Gastrocnemius medialis (tissue), 4 donors: ENCODE measurements at regions not wholly inside any gene's neighbourhood (a gene's known extent, or its start where the extent isn't known, plus 50 kb on each side); places are given as distances from the start of the nearest gene placed in this dataset.
A peak's percentile ranks its signal among the peaks of the same experiment; 100 is the strongest.

Source experiments
- ATAC-seq, 2 donors: fragments of 150-250 bp; one replicate each; pipeline ENCODE4 v1.9.1; 2016
- DNase-seq, 2 donors: peaks; one replicate each; pipeline ENCODE4 v3.0.0-alpha.2; 2019
- H3K27ac ChIP-seq, 4 donors: fragments of 200-600 bp; sonication (generic); 1 replicate in 1 of 4; 2 replicates in 3 of 4; pipeline ENCODE4 v1.5.1; 2016 to 2018; ENCODE audit warnings: mild to moderate bottlenecking in 2 of 4, moderate library complexity in 1 of 4
- H3K27me3 ChIP-seq, 3 donors: fragments of 200-600 bp; sonication (generic) in 2 of 3; 1 replicate in 1 of 3; 2 replicates in 2 of 3; pipeline versions ENCODE4 v1.5.1 to v1.6.0; 2016 to 2019; ENCODE audit warnings: mild to moderate bottlenecking in 1 of 3, moderate library complexity in 1 of 3
- H3K36me3 ChIP-seq, 2 donors: fragments of 200-600 bp; sonication (generic) in 1 of 2; one replicate each; pipeline ENCODE4 v1.5.1; 2017 to 2018
- H3K4me1 ChIP-seq, 2 donors: fragments of 200-600 bp; sonication (generic) in 1 of 2; one replicate each; pipeline ENCODE4 v1.5.1; 2016 to 2017; ENCODE audit warnings: mild to moderate bottlenecking in 2 of 2
- H3K4me3 ChIP-seq, 4 donors: fragments of 200-600 bp; sonication (generic) in 3 of 4; 1 replicate in 1 of 4; 2 replicates in 3 of 4; pipeline ENCODE4 v1.5.1; 2016 to 2019; ENCODE audit warnings: mild to moderate bottlenecking in 2 of 4
- H3K9me3 ChIP-seq, 3 donors: fragments of 200-600 bp; sonication (generic) in 2 of 3; 1 replicate in 1 of 3; 2 replicates in 2 of 3; pipeline ENCODE4 v1.5.1; 2016 to 2019
- POLR2A ChIP-seq, 2 donors: fragments of 450-650 bp; IDR thresholded peaks; one replicate each; pipeline ENCODE4 v1.6.1; 2017; ENCODE audit warnings: antibody characterized with exemption in 2 of 2, mild to moderate bottlenecking in 2 of 2, moderate library complexity in 2 of 2
- in situ Hi-C, 4 donors: fragments of 200-750 bp; cut with MboI; loops; one replicate each; pipeline versions ENCODE4 v1.15.0 to v1.8.0; 2017; ENCODE audit warnings: low sequenced_read_pairs in 4 of 4
- intact Hi-C: fragments of 100-400 bp; cut with DNase I; formaldehyde crosslinking; loops from one replicate; pipeline ENCODE4 v1.15.1; 2023; ENCODE audit warnings: low total_unique reads
- TF ChIP-seq, protein P1 (sequence below), 5 experiments: fragments of 450-650 bp in 3 of 5; fragments of 200-600 bp in 2 of 5; sonication (generic) in 2 of 5; IDR thresholded peaks in 4 of 5; conservative IDR thresholded peaks in 1 of 5; 1 replicate in 4 of 5; 2 replicates in 1 of 5; pipeline ENCODE4 v1.5.1; 2016 to 2019; ENCODE audit warnings: antibody characterized with exemption in 5 of 5, mild to moderate bottlenecking in 3 of 5, moderate library complexity in 3 of 5

DNA sequence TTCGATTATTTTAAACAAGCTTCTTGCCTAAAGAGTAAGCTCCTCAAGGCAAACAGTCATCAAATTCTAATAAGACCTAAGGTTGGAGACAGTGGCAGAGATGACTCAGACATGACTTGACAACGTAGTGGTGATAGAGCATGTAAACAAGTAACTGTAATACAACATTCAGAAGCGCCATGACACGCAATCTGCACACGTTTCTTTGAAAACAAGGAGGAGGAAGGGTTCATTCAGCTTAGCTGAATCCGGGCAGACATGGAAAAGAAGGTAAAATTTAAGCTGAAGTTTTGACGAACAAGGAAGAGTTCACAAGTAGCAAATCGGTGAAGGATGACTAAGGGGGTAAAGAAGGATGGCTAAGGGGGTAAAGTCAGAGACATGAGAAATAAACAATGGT, 152.4 kb upstream of the ZC3H12C start:
- Histone ChIP-seq H3K4me1 (peaks cover 0 to 5% of the 10 kb centered on the region in 2 donors), H3K27me3 (no peaks in the 10 kb centered on the region), H3K36me3 (no peaks in the 10 kb centered on the region), H3K27ac (no peak overlapping the region), H3K9me3 (no peaks in the 10 kb centered on the region), H3K4me3 (no peak overlapping the region)
- ATAC-seq (no peak), DNase-seq (no peak)
- TF ChIP-seq POLR2A (IDR thresholded peaks at IDR 0.05) = no peak
- TF ChIP-seq, protein P1, sequence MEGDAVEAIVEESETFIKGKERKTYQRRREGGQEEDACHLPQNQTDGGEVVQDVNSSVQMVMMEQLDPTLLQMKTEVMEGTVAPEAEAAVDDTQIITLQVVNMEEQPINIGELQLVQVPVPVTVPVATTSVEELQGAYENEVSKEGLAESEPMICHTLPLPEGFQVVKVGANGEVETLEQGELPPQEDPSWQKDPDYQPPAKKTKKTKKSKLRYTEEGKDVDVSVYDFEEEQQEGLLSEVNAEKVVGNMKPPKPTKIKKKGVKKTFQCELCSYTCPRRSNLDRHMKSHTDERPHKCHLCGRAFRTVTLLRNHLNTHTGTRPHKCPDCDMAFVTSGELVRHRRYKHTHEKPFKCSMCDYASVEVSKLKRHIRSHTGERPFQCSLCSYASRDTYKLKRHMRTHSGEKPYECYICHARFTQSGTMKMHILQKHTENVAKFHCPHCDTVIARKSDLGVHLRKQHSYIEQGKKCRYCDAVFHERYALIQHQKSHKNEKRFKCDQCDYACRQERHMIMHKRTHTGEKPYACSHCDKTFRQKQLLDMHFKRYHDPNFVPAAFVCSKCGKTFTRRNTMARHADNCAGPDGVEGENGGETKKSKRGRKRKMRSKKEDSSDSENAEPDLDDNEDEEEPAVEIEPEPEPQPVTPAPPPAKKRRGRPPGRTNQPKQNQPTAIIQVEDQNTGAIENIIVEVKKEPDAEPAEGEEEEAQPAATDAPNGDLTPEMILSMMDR (IDR thresholded peaks at IDR 0.05 in 4 of 5, conservative IDR thresholded peaks at IDR 0.05 in 1 of 5) = no peak
- in situ Hi-C loops (loop anchor here (10.0 to 25.0 kb wide), 6 partner anchors 154 to 1254 kb away; partner anchors contain the start of gene ZC3H12C (in 1 of the 4)), intact Hi-C loops (loop anchor here (10.0 kb wide), 2 partner anchors 234 to 494 kb away; no protein-coding TSS in a partner anchor)

DNA sequence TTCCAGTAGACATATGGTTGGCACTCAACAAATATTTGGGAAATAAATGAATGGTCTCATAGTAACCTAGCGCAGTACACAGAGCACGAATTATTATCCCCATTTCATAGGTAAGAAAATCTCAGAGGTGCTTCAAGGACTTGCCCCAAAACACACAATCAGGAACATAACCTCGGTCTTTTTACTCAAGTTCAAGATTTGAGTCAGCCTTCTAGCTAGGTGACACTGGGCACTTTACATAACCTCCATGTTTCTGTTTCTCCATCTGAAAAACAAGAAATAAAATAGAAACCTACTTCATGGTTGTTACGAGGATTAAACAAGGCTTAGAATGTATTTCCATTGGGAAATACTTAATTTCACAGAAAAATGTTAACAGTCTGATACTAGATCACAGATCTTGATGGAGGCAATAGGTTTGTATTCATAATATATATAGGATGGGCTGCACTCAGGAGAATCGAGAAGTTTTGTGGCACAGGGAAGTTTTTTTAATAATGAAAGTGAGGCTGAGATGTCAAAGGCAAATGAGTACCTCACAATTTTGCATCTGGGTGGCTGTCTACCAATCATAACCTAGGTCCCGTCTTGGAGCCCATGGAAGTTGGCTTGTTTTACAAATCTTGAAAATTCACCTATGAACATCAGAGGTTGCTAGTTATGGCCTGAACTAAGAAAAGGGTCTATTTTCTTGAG, 147.4 kb upstream of the ZC3H12C start:
- Histone ChIP-seq H3K27ac (peak overlapping the region in 3 of 4 donors; percentile 64 to 70 (median 65)), H3K27me3 (no peaks in the 10 kb centered on the region), H3K9me3 (no peaks in the 10 kb centered on the region), H3K4me1 (peaks cover 6 to 8% of the 10 kb centered on the region in 2 donors), H3K36me3 (no peaks in the 10 kb centered on the region), H3K4me3 (peak overlapping the region in 1 of 4 donors; percentile 34)
- DNase-seq (no peak), ATAC-seq (peak in 1 of 2 donors; percentile 34)
- TF ChIP-seq, protein P1 (IDR thresholded peaks at IDR 0.05 in 4 of 5, conservative IDR thresholded peaks at IDR 0.05 in 1 of 5) = no peak
- no peak for TF ChIP-seq POLR2A (IDR thresholded peaks at IDR 0.05)
- in situ Hi-C loops (loop anchor here (10.0 to 25.0 kb wide), 6 partner anchors 149 to 1258 kb away; partner anchors contain the start of gene ZC3H12C (in 1 of the 4)), intact Hi-C loops (loop anchor here (1.0 to 10.0 kb wide), 7 partner anchors 55 to 489 kb away; partner anchors contain the start of genes RDX and ZC3H12C)

DNA sequence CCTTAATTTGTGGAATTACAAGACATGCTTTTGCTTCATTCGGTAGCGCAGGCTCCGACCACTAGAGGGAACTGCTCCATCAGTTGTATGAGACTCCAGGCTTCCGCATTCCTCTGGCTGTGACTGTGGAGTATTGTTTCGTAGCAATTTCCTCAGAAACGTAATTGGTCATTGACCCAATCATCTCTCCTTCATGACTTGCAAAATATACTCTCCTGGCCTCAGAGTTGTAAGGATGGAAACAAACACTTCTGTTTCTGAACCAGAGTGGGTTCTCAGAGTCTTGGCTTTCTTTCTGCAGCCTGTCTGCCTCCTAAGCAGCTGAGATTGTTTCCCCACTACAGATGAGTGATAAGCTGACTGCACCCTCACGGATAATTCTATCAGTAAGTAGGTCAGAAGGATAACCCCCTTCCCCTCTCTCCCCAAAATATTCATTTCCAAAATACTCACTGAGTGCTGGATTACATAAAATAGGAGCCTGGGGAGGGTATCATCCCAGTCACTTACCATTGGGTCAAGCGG, 146.8 kb upstream of the ZC3H12C start:
- intact Hi-C loops (loop anchor here (1.0 to 10.0 kb wide), 7 partner anchors 54 to 488 kb away; partner anchors contain the start of genes RDX and ZC3H12C), in situ Hi-C loops (loop anchor here (10.0 to 25.0 kb wide), 6 partner anchors 148 to 1259 kb away; partner anchors contain the start of gene ZC3H12C (in 1 of the 4))
- Histone ChIP-seq H3K27me3 (no peaks in the 10 kb centered on the region), H3K4me3 (peak overlapping the region; percentile 27 to 37 (median 34)), H3K4me1 (peaks cover 6 to 8% of the 10 kb centered on the region in 2 donors), H3K9me3 (no peaks in the 10 kb centered on the region), H3K36me3 (no peaks in the 10 kb centered on the region), H3K27ac (peak overlapping the region; percentile 64 to 70 (median 66))
- TF ChIP-seq, protein P1 (IDR thresholded peaks at IDR 0.05 in 4 of 5, conservative IDR thresholded peaks at IDR 0.05 in 1 of 5) = peak; percentile 83 to 93 (median 87)
- TF ChIP-seq POLR2A (IDR thresholded peaks at IDR 0.05) = peak in 1 of 2 donors; percentile 17
- peak; percentile 99 for ATAC-seq
- peak; percentile 64 to 78 for DNase-seq

DNA sequence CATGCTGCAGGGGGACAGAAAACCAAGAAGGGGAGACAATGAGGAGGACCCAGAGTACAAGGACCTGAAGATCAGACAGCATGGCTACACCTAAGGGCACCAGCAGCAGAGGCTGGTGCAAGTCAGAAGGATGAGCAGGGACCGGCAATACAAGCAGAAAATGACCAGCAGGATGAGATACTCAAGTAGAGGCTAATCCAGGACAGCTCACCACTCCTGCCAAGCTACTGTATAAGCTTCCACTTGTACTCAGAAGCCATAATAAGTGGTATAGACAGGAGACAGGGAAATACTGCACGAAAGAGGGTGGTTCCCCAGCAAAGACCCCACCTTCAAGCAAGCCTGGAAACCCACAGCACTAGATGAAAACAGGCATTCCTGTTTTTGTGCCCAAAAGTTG, 138.7 kb upstream of the ZC3H12C start:
- no peaks in the 10 kb centered on the region for H3K27me3 ChIP-seq
- ATAC-seq = no peak
- no peak overlapping the region for H3K4me3 ChIP-seq
- H3K4me1 ChIP-seq = peaks cover 5 to 7% of the 10 kb centered on the region in 2 donors
- no peaks in the 10 kb centered on the region for H3K36me3 ChIP-seq
- no peak for DNase-seq
- in situ Hi-C loops = loop anchor here in 1 of 4 donors (10.0 kb wide), 1 partner anchor 420 kb away; no protein-coding TSS in a partner anchor
- TF ChIP-seq, protein P1 (IDR thresholded peaks at IDR 0.05 in 4 of 5, conservative IDR thresholded peaks at IDR 0.05 in 1 of 5) = no peak
- H3K27ac ChIP-seq = no peak overlapping the region
- H3K9me3 ChIP-seq = no peaks in the 10 kb centered on the region
- intact Hi-C loops = no loop called here
